Gastroesophageal sphincter (tissue), 4 donors: ENCODE measurements at regions not wholly inside any gene's neighbourhood (a gene's known extent, or its start where the extent isn't known, plus 50 kb on each side); places are given as distances from the start of the nearest gene placed in this dataset.

Experiments
- ATAC-seq: fragments of 150-250 bp; one replicate; pipeline ENCODE4 v1.9.1; 2016; ENCODE audit warnings: mild to moderate bottlenecking, moderate library complexity
- H3K27ac ChIP-seq, 4 donors: fragments of 200-600 bp; sonication (generic) in 3 of 4; 1 replicate in 3 of 4; 2 replicates in 1 of 4; pipeline ENCODE4 v1.5.1; 2016 to 2019
- H3K27me3 ChIP-seq: fragments of 200-600 bp; sonication (generic); one replicate; pipeline ENCODE4 v1.5.1; 2019
- H3K36me3 ChIP-seq, 2 donors: fragments of 200-600 bp; sonication (generic); one replicate each; pipeline ENCODE4 v1.5.1; 2019; ENCODE audit warnings: control low read depth in 1 of 2
- H3K4me1 ChIP-seq, 3 donors: fragments of 200-600 bp; sonication (generic); 1 replicate in 2 of 3; 2 replicates in 1 of 3; pipeline ENCODE4 v1.5.1; 2016 to 2019; ENCODE audit warnings: control low read depth in 2 of 3
- H3K4me3 ChIP-seq, 2 donors: fragments of 200-600 bp; sonication (generic); one replicate each; pipeline ENCODE4 v1.5.1; 2019; ENCODE audit warnings: mild to moderate bottlenecking in 1 of 2, moderate library complexity in 1 of 2
- H3K9me3 ChIP-seq, 3 donors: fragments of 200-600 bp; sonication (generic); one replicate each; pipeline ENCODE4 v1.5.1; 2017 to 2019; ENCODE audit warnings: control low read depth in 2 of 3
- CTCF ChIP-seq, 4 experiments: fragments of 200-600 bp in 2 of 4; fragments of 450-650 bp in 2 of 4; sonication (generic) in 1 of 4; IDR thresholded peaks; one replicate each; pipeline ENCODE4 v1.5.1; 2017 to 2019; ENCODE audit warnings: antibody characterized with exemption in 4 of 4, mild to moderate bottlenecking in 2 of 4, moderate library complexity in 2 of 4
- EP300 ChIP-seq: sonication (generic); formaldehyde crosslinking; IDR thresholded peaks from one replicate; pipeline ENCODE4 v1.6.1; 2017; ENCODE audit warnings: antibody characterized with exemption, mild to moderate bottlenecking
- POLR2A ChIP-seq, 2 donors: fragments of 450-650 bp; IDR thresholded peaks; one replicate each; pipeline ENCODE4 v1.6.1; 2017; ENCODE audit warnings: antibody characterized with exemption in 2 of 2, mild to moderate bottlenecking in 2 of 2, moderate library complexity in 1 of 2
- POLR2AphosphoS5 ChIP-seq: sonication (generic); formaldehyde crosslinking; IDR thresholded peaks from one replicate; pipeline ENCODE4 v1.6.1; 2017; ENCODE audit warnings: antibody characterized with exemption
- WGBS, 2 donors: methylation state at CpG; one replicate each; pipeline ENCODE4 v1.1.5; 2018; ENCODE audit warnings: low coverage in 1 of 2; 5-methylcytosine and 5-hydroxymethylcytosine counted together

- Histone ChIP-seq H3K4me1 (no peaks in the 10 kb centered on the region), H3K27me3 (no peaks in the 10 kb centered on the region), H3K9me3 (no peaks in the 10 kb centered on the region), H3K27ac (no peak overlapping the region), H3K36me3 (no peaks in the 10 kb centered on the region), H3K4me3 (no peak overlapping the region)
- WGBS, 2 donors, result 83 to 92% methylated on average over 1 of the region's 1 CpG
- TF ChIP-seq CTCF (IDR thresholded peaks at IDR 0.05) (no peak), POLR2A (IDR thresholded peaks at IDR 0.05) (no peak), EP300 (no peak), POLR2AphosphoS5 (no peak)
- ATAC-seq, result no peak
These were observed 1360.6 kb upstream of the LRRTM3 start for GRCh38 chr10:65565246-65565645.

DNA sequence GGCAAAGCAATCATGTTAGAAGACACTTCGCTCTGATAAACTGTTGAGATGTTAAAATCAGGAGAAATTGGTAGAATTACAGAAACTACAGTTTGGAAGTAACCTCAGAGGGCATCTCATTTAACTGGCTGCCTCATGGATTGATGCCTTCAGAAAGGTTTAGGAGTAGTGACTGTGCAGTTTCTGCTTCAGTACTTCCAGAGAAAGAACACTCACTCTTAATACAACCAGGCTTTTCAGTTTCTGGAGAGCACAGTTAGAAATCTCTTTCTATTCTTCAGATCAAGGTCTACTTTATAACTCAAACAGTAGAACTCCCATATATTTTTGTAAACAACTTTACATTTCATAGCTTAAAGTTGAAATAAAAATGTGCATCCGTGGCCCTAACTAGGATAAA is 1358.9 kb upstream of the LRRTM3 start:
- peaks cover 0 to 8% (median 0%) of the 10 kb centered on the region in 3 donors for H3K4me1 ChIP-seq
- WGBS, 2 donors, result 52 to 80% methylated on average over 2 of the region's 2 CpGs
- no peaks in the 10 kb centered on the region for H3K27me3 ChIP-seq
- TF ChIP-seq POLR2A (IDR thresholded peaks at IDR 0.05), result no peak
- TF ChIP-seq EP300, result no peak
- no peak for TF ChIP-seq POLR2AphosphoS5
- TF ChIP-seq CTCF (IDR thresholded peaks at IDR 0.05), result no peak
- no peak for ATAC-seq
- no peaks in the 10 kb centered on the region for H3K36me3 ChIP-seq
- no peak overlapping the region for H3K4me3 ChIP-seq
- H3K9me3 ChIP-seq, result no peaks in the 10 kb centered on the region
- H3K27ac ChIP-seq, result no peak overlapping the region

DNA sequence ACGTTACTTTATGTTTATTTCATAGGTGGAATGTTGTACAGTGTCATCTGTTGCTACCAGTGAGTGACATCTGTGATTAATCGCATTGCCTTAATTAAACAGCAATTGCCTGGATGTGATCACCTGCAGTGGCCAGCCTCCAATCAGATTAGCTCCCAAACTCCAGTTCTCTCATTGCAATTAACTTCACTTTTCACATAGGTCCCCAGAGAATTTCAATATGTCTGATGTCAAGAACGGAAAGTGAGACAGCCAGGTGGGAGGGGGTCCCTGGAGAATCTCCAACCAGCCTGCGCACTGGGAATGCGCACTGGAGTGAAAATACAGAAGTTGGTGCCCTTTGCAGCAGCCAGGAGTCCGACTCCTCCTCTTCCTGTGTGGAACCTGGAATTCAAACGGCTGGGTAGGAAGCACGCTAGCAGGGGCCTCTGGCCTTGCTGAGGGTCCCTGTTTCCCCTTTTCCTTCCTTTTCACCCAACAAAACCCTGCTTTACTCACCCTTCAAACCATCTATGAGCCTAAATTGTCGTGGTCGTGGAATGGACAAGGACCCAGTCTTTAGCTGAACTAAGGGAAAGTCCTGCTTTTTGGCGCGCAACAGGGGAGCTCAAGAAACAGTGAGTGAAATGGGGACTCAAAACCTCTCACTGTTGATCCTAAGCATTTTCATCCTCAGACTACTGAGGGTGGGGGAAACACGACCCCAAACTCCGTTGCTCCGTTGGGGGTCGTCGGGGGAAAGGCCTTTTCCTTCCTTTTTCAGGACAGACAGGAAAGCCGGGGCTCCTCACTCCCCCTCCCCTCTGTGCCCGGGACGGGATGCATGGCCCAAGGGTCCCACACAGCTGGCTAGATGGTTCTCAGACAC is 1355.5 kb upstream of the LRRTM3 start:
- no peak for TF ChIP-seq POLR2AphosphoS5
- no peak for TF ChIP-seq CTCF (IDR thresholded peaks at IDR 0.05)
- no peak for TF ChIP-seq POLR2A (IDR thresholded peaks at IDR 0.05)
- TF ChIP-seq EP300, result no peak
- H3K4me3 ChIP-seq, result peak overlapping the region; percentile 48 to 52
- no peaks in the 10 kb centered on the region for H3K27me3 ChIP-seq
- H3K27ac ChIP-seq, result peak overlapping the region in 2 of 4 donors; percentile 20 to 44
- H3K9me3 ChIP-seq, result no peaks in the 10 kb centered on the region
- no peaks in the 10 kb centered on the region for H3K36me3 ChIP-seq
- 5 to 31% methylated on average over 9 to 15 of the region's 20 CpGs for WGBS, 2 donors
- ATAC-seq, result peak; percentile 36
- H3K4me1 ChIP-seq, result peaks cover 0 to 8% (median 0%) of the 10 kb centered on the region in 3 donors

DNA sequence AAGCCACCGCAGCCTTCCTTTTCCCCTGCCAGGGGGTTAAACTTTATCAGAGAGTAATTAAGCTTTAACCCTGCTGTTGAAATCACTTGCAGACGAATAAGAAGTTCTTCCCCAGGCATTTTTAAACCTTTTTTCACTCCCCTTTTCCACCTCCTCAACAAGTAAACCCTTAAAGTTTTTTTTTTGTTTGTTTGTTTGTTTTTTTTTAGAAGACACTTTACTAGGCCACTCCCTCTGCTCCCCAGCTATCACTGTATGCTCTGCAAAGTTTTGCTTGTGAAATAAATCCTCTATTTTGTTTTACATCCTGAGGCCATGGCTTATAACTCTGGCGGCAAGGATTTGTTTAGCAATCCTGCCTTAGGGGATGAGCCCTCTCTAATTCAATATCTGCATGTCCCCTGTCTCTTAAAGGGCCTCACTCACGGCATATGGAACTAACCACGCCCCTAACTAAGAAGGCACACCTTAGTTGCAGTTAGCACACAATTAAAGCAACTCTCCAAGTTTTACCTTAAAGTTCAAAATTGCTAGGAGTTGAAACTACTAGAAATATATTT is 1354.7 kb upstream of the LRRTM3 start:
- no peak for ATAC-seq
- peaks cover 0 to 8% (median 0%) of the 10 kb centered on the region in 3 donors for H3K4me1 ChIP-seq
- peak overlapping the region in 2 of 4 donors; percentile 20 to 44 for H3K27ac ChIP-seq
- H3K4me3 ChIP-seq, result peak overlapping the region; percentile 48 to 52
- WGBS, 2 donors, result 8 to 19% methylated on average over 3 to 5 of the region's 5 CpGs
- no peaks in the 10 kb centered on the region for H3K36me3 ChIP-seq
- TF ChIP-seq POLR2A (IDR thresholded peaks at IDR 0.05), result no peak
- no peak for TF ChIP-seq POLR2AphosphoS5
- no peaks in the 10 kb centered on the region for H3K27me3 ChIP-seq
- H3K9me3 ChIP-seq, result no peaks in the 10 kb centered on the region

DNA sequence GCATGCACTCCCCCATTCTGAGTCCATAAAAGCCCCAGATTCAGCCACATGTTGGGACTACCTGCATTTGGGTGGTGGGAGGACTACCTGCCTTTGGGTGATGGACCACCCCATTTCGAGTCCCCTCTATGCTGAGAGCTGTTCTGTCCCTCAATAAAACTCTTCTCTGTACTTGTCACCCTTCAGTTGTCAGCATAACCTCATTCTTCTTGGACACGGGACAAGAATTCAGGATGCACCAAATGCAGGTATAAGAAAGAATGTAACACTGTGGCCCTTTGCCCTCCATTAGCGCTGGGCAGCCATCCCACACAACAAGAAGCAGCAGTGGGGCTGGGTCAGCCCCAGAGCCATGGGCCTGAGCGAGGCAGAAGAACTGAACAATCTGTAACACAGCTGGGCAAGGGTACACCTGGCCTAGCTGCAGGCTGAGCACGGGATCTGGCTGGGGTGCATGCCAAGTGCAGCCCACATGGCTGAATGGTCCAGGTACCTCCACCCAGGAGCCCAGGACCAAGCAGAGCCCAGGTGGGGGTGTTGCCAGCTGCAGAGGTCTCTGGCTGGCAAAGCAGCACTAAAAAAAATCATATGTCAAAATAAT is 1344.3 kb upstream of the LRRTM3 start:
- H3K4me3 ChIP-seq, result no peak overlapping the region
- WGBS, 2 donors, result 80% methylated on average over 1 of the region's 5 CpGs; no CpG with 5 or more reads in 1 of the 2 donors
- ATAC-seq, result no peak

More for the DNA sequence above, 1344.3 kb upstream of the LRRTM3 start:
- Histone ChIP-seq H3K27ac (no peak overlapping the region), H3K27me3 (no peaks in the 10 kb centered on the region), H3K4me1 (no peaks in the 10 kb centered on the region), H3K36me3 (peaks cover 0 to 6% of the 10 kb centered on the region in 2 donors), H3K9me3 (peaks cover 0 to 20% (median 1%) of the 10 kb centered on the region in 3 donors)
- TF ChIP-seq CTCF (IDR thresholded peaks at IDR 0.05), result no peak
- no peak for TF ChIP-seq EP300
- no peak for TF ChIP-seq POLR2AphosphoS5
- TF ChIP-seq POLR2A (IDR thresholded peaks at IDR 0.05), result no peak
